ENCODE measurements at regions not wholly inside any gene's neighbourhood (a gene's known extent, or its start where the extent isn't known, plus 50 kb on each side); places are given as distances from the start of the nearest gene placed in this dataset.

DNA sequence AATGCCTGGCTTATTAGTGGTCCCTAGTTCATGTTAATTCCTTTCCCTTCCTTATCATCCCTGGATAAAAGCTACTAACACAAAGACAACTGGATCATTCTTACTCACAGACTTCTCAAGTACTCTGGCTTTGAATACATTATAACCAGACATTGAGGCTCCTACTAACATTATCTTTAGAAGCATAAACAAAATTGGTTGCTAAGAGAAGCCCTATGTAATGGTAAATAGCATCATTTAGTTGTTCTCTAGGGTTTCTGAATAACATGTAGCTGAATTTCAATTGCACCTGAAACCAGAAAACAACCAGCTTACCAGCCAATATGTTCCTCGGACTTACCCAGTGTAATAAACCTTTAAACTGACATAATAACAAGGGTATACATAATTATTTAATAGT, 114.1 kb upstream of the NCKAP5 start:
- H3K9me3 Mint-ChIP-seq: no peaks in the 10 kb centered on the region
- H3K36me3 Mint-ChIP-seq (ENCODE audit: low read depth): 0 out of 2 replicates have a peak, but pooled peaks cover 3% of the 10 kb centered on the region
- H3K27me3 Mint-ChIP-seq (ENCODE audit: insufficient read depth): peaks cover 6% of the 10 kb centered on the region
- H3K27ac Mint-ChIP-seq: no peak overlapping the region
- TF ChIP-seq, protein P1, sequence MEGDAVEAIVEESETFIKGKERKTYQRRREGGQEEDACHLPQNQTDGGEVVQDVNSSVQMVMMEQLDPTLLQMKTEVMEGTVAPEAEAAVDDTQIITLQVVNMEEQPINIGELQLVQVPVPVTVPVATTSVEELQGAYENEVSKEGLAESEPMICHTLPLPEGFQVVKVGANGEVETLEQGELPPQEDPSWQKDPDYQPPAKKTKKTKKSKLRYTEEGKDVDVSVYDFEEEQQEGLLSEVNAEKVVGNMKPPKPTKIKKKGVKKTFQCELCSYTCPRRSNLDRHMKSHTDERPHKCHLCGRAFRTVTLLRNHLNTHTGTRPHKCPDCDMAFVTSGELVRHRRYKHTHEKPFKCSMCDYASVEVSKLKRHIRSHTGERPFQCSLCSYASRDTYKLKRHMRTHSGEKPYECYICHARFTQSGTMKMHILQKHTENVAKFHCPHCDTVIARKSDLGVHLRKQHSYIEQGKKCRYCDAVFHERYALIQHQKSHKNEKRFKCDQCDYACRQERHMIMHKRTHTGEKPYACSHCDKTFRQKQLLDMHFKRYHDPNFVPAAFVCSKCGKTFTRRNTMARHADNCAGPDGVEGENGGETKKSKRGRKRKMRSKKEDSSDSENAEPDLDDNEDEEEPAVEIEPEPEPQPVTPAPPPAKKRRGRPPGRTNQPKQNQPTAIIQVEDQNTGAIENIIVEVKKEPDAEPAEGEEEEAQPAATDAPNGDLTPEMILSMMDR (IDR thresholded peaks at IDR 0.05): no peak
- H3K4me3 Mint-ChIP-seq: no peak overlapping the region
- H3K4me1 Mint-ChIP-seq (ENCODE audit: low read depth): peaks cover 13% of the 10 kb centered on the region
- DNase-seq: no peak

DNA sequence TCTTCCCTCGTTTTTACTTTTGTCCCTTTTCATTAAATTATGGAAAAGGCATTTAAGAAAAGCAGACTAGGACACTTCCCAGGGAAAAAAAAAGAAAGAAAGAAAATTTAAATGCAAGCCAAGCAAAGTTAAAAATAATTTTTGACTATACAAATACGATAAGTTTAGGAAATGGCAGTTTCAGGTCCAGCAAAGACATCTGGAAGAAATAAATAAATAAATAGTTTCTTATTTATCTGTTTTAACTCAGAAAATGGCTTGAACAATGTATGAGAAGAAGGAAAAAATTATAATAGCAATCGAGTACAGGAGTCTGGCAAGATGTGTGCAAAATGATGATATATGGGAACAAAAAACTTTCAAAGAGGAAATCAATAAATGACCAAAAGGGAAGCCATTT, 114.6 kb upstream of the NCKAP5 start:
- Mint-ChIP-seq H3K9me3 (no peaks in the 10 kb centered on the region), H3K4me1 (ENCODE audit: low read depth) (peaks cover 12% of the 10 kb centered on the region), H3K4me3 (no peak overlapping the region), H3K27ac (no peak overlapping the region), H3K27me3 (ENCODE audit: insufficient read depth) (peaks cover 6% of the 10 kb centered on the region), H3K36me3 (ENCODE audit: low read depth) (0 out of 2 replicates have a peak, but pooled peaks cover 3% of the 10 kb centered on the region)
- no peak for DNase-seq
- TF ChIP-seq, protein P1 (IDR thresholded peaks at IDR 0.05): no peak

DNA sequence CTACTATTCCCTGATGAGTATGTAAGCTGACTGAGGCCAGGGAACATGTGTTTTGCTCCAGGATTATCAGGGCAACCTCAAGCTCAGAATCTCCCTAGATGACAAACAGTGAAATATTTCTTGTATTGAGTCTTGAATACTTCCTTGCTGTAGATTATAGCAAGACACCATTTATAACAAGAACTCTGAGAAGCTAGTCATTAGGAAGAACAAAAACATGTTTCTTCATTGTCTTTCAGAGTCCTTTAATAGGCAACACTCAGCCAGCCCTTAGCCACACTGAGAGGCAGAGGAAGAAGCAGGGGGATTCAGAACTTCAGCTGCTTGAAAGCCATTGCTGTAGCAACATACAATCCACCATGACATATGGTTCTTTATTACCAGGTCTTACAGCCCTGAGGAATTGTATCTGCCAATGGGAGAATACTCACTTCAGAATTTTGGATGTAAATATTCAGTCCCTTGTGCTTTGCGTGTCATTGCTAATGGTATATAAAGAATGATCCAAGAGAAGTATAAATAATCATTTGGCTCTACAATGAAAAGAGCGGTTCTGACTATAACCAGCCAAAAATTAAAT, 117.5 kb upstream of the NCKAP5 start:
- H3K27me3 Mint-ChIP-seq (ENCODE audit: insufficient read depth): peaks cover 10% of the 10 kb centered on the region
- no peak overlapping the region for H3K4me3 Mint-ChIP-seq
- no peaks in the 10 kb centered on the region for H3K36me3 Mint-ChIP-seq (ENCODE audit: low read depth)
- DNase-seq: no peak
- H3K4me1 Mint-ChIP-seq (ENCODE audit: low read depth): no peaks in the 10 kb centered on the region
- no peaks in the 10 kb centered on the region for H3K9me3 Mint-ChIP-seq
- TF ChIP-seq, protein P1 (IDR thresholded peaks at IDR 0.05): no peak
- H3K27ac Mint-ChIP-seq: no peak overlapping the region

GRCh38 chr2:133690780-133691179, 122.5 kb upstream of the NCKAP5 start:
- Mint-ChIP-seq H3K4me3 (no peak overlapping the region), H3K36me3 (ENCODE audit: low read depth) (peaks cover 5% of the 10 kb centered on the region; the same call in 1 of the 2 replicates), H3K9me3 (peaks cover 8% of the 10 kb centered on the region; the same call in 1 of the 2 replicates), H3K27me3 (ENCODE audit: insufficient read depth) (peaks cover 7% of the 10 kb centered on the region), H3K4me1 (ENCODE audit: low read depth) (no peaks in the 10 kb centered on the region), H3K27ac (no peak overlapping the region)
- TF ChIP-seq, protein P1 (IDR thresholded peaks at IDR 0.05): no peak
- no peak for DNase-seq

DNA sequence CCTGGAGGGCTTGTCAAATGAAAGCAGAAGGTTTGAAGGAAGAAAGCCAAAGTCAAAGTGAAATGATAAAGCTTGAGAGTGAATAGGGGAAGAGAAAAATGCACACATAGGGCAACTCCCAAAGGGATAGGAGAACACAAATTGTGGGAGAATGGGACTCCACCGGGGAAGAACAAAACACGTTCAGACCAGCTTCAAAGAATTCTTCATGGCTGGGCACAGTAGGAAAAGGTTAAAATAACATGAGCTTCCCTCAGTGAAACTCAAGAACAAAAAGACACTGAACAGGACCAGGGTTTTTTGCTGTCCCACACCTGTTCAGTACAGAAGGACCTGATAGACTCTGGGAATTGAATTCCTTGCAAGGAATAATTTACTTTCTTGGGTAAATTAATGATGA, 123.1 kb upstream of the NCKAP5 start:
- H3K36me3 Mint-ChIP-seq (ENCODE audit: low read depth): peaks cover 5% of the 10 kb centered on the region; the same call in 1 of the 2 replicates
- H3K27ac Mint-ChIP-seq: no peak overlapping the region
- peaks cover 8% of the 10 kb centered on the region; the same call in 1 of the 2 replicates for H3K9me3 Mint-ChIP-seq
- H3K27me3 Mint-ChIP-seq (ENCODE audit: insufficient read depth): peaks cover 7% of the 10 kb centered on the region
- TF ChIP-seq, protein P1 (IDR thresholded peaks at IDR 0.05): no peak
- no peaks in the 10 kb centered on the region for H3K4me1 Mint-ChIP-seq (ENCODE audit: low read depth)
- DNase-seq: no peak
- H3K4me3 Mint-ChIP-seq: no peak overlapping the region
